Inferior parietal cortex (tissue), 1 donor: ENCODE measurements at regions not wholly inside any gene's neighbourhood (a gene's known extent, or its start where the extent isn't known, plus 50 kb on each side); places are given as distances from the start of the nearest gene placed in this dataset.

Experiments
- DNase-seq: peaks from one replicate; pipeline ENCODE4 v3.0.0-alpha.2; 2016; ENCODE audit errors: extremely low spot score

- no peak for DNase-seq
Measured at GRCh38 chr3:69536306-69537020, 150.6 kb upstream of the FRMD4B start.

GRCh38 chr3:69535613-69536012 is 149.7 kb upstream of the FRMD4B start:
- no peak for DNase-seq

- DNase-seq: no peak
Measured at GRCh38 chr3:69532547-69533224, 146.8 kb upstream of the FRMD4B start.

- no peak for DNase-seq
Measured at GRCh38 chr3:69531576-69532546, 146.0 kb upstream of the FRMD4B start.

- DNase-seq: no peak
Measured at GRCh38 chr3:69530554-69530953, 144.7 kb upstream of the FRMD4B start.

GRCh38 chr3:69527498-69527897 is 141.6 kb upstream of the FRMD4B start:
- DNase-seq: no peak

- no peak for DNase-seq
Measured at GRCh38 chr3:69524816-69525215, 138.9 kb upstream of the FRMD4B start.

- no peak for DNase-seq
Measured at GRCh38 chr3:69521286-69521685, 135.4 kb upstream of the FRMD4B start.

GRCh38 chr3:69511361-69511760 is 125.5 kb upstream of the FRMD4B start:
- DNase-seq: no peak

GRCh38 chr3:69510481-69511030 is 124.7 kb upstream of the FRMD4B start:
- DNase-seq: no peak

GRCh38 chr3:69509288-69509687 is 123.4 kb upstream of the FRMD4B start:
- no peak for DNase-seq

GRCh38 chr3:69505770-69506407 is 120.0 kb upstream of the FRMD4B start:
- DNase-seq: no peak

- no peak for DNase-seq
Measured at GRCh38 chr3:69504232-69504631, 118.3 kb upstream of the FRMD4B start.

- DNase-seq: no peak
Measured at GRCh38 chr3:69500604-69501003, 114.7 kb upstream of the FRMD4B start.

GRCh38 chr3:69499899-69500421 is 114.1 kb upstream of the FRMD4B start:
- DNase-seq: peak; percentile 34

- DNase-seq: no peak
Measured at GRCh38 chr3:69499422-69499821, 113.5 kb upstream of the FRMD4B start.

GRCh38 chr3:69496856-69497255 is 111.0 kb upstream of the FRMD4B start:
- no peak for DNase-seq

GRCh38 chr3:69494185-69494584 is 108.3 kb upstream of the FRMD4B start:
- DNase-seq: no peak

- no peak for DNase-seq
Measured at GRCh38 chr3:69493157-69493556, 107.3 kb upstream of the FRMD4B start.

GRCh38 chr3:69491975-69492374 is 106.1 kb upstream of the FRMD4B start:
- DNase-seq: no peak

- no peak for DNase-seq
Measured at GRCh38 chr3:69490971-69491370, 105.1 kb upstream of the FRMD4B start.
